T-cell (primary cell): ENCODE measurements at regions not wholly inside any gene's neighbourhood (a gene's known extent, or its start where the extent isn't known, plus 50 kb on each side); places are given as distances from the start of the nearest gene placed in this dataset.

Experiments used
- ATAC-seq, 4 experiments: fragments of 200-7000 bp in 3 of 4; fragments of 150-1000 bp in 1 of 4; cut with Tn5 transposase; replicated peaks in 1 of 4; 1 replicate in 3 of 4; 2 replicates in 1 of 4; pipeline ENCODE4 v1.10.0; 2021; ENCODE audit warnings: moderate library complexity in 3 of 4, mild to moderate bottlenecking in 2 of 4, moderate number of reproducible peaks in 1 of 4
- CTCF ChIA-PET, 2 donors: fragments of 300-600 bp; sonication (Branson Sonifier 250); formaldehyde crosslinking; loops; one replicate each; lab custom pipeline; 2022; ENCODE audit warnings: antibody characterized with exemption in 2 of 2; lab: Charles Lee
- POLR2A ChIA-PET, 2 donors: fragments of 300-600 bp; sonication (Branson Sonifier 250); formaldehyde crosslinking; loops; one replicate each; lab custom pipeline; 2022; ENCODE audit warnings: antibody characterized with exemption in 2 of 2; lab: Charles Lee
- DNase-seq, 35 experiments: peaks; one replicate each; pipeline versions ENCODE4 v3.0.0 to v3.0.0-alpha.2; 2013 to 2023
- H3K27ac ChIP-seq: one replicate; pipeline ENCODE4 v1.5.1; 2013; ENCODE audit warnings: low read length
- H3K27me3 ChIP-seq, 2 experiments: replicated peaks in 1 of 2; 1 replicate in 1 of 2; 2 replicates in 1 of 2; pipeline versions ENCODE4 v1.6.1 to v1.7.0; 2013; ENCODE audit warnings: low read length in 1 of 2, mixed read lengths in 1 of 2; ENCODE audit not compliant: control insufficient read depth in 2 of 2, insufficient read depth in 2 of 2; ENCODE audit errors: extremely low read depth in 1 of 2
- H3K36me3 ChIP-seq, 2 donors: 1 replicate in 1 of 2; 2 replicates in 1 of 2; pipeline versions ENCODE4 v1.6.1 to v1.7.0; 2013; ENCODE audit warnings: low read length in 1 of 2; ENCODE audit not compliant: control insufficient read depth in 2 of 2, insufficient read depth in 1 of 2; ENCODE audit errors: extremely low read depth in 1 of 2
- H3K4me1 ChIP-seq, 2 experiments: 1 replicate in 1 of 2; 2 replicates in 1 of 2; pipeline versions ENCODE4 v1.6.1 to v1.7.0; 2013; ENCODE audit warnings: low read length in 2 of 2, mixed read lengths in 1 of 2; ENCODE audit not compliant: insufficient read depth in 2 of 2, control insufficient read depth in 1 of 2; ENCODE audit errors: extremely low read depth in 1 of 2
- H3K4me3 ChIP-seq, 2 donors: 1 replicate in 1 of 2; 2 replicates in 1 of 2; pipeline versions ENCODE4 v1.5.1 to v1.7.0; 2013; ENCODE audit warnings: mild to moderate bottlenecking in 2 of 2, low read length in 1 of 2, moderate library complexity in 1 of 2; ENCODE audit not compliant: control insufficient read depth in 1 of 2; ENCODE audit errors: extremely low read depth in 1 of 2
- H3K9me3 ChIP-seq: 2 replicates; pipeline ENCODE4 v1.7.0; 2013
- H3K27ac Mint-ChIP-seq, 2 donors: one replicate each; pipeline ENCODE4 v1.8.0; 2020 to 2021; ENCODE audit warnings: mild to moderate bottlenecking in 2 of 2, mixed read lengths in 2 of 2
- H3K27me3 Mint-ChIP-seq, 2 donors: one replicate each; pipeline ENCODE4 v1.8.0; 2021 to 2022; ENCODE audit warnings: mixed read lengths in 2 of 2
- H3K36me3 Mint-ChIP-seq: one replicate; pipeline ENCODE4 v1.8.0; 2021; ENCODE audit warnings: mixed read lengths
- H3K4me1 Mint-ChIP-seq, 3 donors: one replicate each; pipeline ENCODE4 v1.8.0; 2020 to 2022; ENCODE audit warnings: mixed read lengths in 3 of 3, mild to moderate bottlenecking in 1 of 3
- H3K4me3 Mint-ChIP-seq, 3 donors: one replicate each; pipeline ENCODE4 v1.8.0; 2020 to 2022; ENCODE audit warnings: mild to moderate bottlenecking in 3 of 3, mixed read lengths in 3 of 3, moderate library complexity in 3 of 3
- H3K9me3 Mint-ChIP-seq, 3 donors: one replicate each; pipeline ENCODE4 v1.8.0; 2020 to 2022; ENCODE audit warnings: mixed read lengths in 3 of 3
- WGBS: methylation state at CpG from one replicate; pipeline ENCODE4 v1.1.5; 2013; ENCODE audit warnings: missing lambda C conversion rate; ENCODE audit not compliant: insufficient coverage; 5-methylcytosine and 5-hydroxymethylcytosine counted together

DNA sequence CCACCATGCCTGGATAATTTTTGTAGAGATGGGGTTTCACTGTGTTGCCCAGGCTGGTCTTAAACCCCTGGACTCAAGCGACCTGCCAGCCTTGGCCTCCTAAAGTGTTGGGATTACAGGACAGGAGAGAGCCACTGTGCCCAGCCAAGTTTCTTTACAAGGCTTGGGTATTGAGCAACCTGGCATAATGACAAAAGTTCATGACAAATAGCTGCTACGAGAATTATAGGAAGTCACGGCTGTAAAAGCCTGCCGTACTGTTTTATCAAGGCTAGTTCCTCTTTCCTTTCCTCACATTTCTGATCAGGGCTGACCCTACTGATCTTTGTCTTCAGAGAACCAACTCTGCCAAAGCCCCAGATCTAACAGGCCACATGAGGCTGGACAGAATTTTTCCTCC lies 490.4 kb upstream of the SPRED2 start:
- H3K27me3 Mint-ChIP-seq = no peaks in the 10 kb centered on the region
- ChIA-PET CTCF (no interaction called here), POLR2A (no interaction called here)
- no peaks in the 10 kb centered on the region for H3K36me3 Mint-ChIP-seq
- H3K4me3 Mint-ChIP-seq = no peak overlapping the region
- Histone ChIP-seq H3K4me1 (no peaks in the 10 kb centered on the region), H3K9me3 (no peaks in the 10 kb centered on the region), H3K27ac (no peak overlapping the region), H3K27me3 (no peaks in the 10 kb centered on the region), H3K4me3 (no peak overlapping the region), H3K36me3 (no peaks in the 10 kb centered on the region)
- no peak overlapping the region for H3K27ac Mint-ChIP-seq
- WGBS = 63% methylated on average over 1 of the region's 4 CpGs
- no peaks in the 10 kb centered on the region for H3K4me1 Mint-ChIP-seq
- ATAC-seq = no peak
- peaks cover 0 to 9% (median 5%) of the 10 kb centered on the region in 3 donors for H3K9me3 Mint-ChIP-seq
- no peak for DNase-seq

DNA sequence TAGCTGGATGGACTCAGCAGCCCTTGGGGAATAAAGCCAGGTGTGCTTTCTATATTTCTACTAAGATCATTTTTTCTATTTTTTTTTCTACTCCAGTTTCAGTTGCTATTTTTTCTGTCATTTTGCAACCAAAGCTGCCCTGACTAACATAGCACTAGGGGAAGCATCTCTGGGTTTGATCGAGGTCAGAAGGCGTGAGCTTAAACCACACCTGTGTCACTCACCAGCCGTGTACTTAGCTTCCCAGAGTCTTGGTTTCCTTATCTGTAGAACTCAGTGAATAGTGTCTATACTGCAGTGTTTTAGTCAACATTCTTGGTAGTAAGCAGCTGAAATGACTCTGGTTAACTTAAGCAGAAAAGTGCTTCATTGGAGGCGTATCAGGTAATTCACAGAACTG lies 489.6 kb upstream of the SPRED2 start:
- H3K4me3 Mint-ChIP-seq = no peak overlapping the region
- no peaks in the 10 kb centered on the region for H3K36me3 Mint-ChIP-seq
- no peak overlapping the region for H3K27ac Mint-ChIP-seq
- ATAC-seq = no peak
- ChIA-PET CTCF (no interaction called here), POLR2A (no interaction called here)
- no peaks in the 10 kb centered on the region for H3K36me3 ChIP-seq
- H3K27me3 ChIP-seq = no peaks in the 10 kb centered on the region
- no peaks in the 10 kb centered on the region for H3K4me1 ChIP-seq
- DNase-seq = no peak
- H3K4me1 Mint-ChIP-seq = no peaks in the 10 kb centered on the region
- H3K27ac ChIP-seq = no peak overlapping the region
- WGBS = no CpG with 5 or more reads among the region's 4 CpGs
- no peaks in the 10 kb centered on the region for H3K27me3 Mint-ChIP-seq
- no peak overlapping the region for H3K4me3 ChIP-seq
- peaks cover 0 to 9% (median under 1%) of the 10 kb centered on the region in 3 donors for H3K9me3 Mint-ChIP-seq
- no peaks in the 10 kb centered on the region for H3K9me3 ChIP-seq

DNA sequence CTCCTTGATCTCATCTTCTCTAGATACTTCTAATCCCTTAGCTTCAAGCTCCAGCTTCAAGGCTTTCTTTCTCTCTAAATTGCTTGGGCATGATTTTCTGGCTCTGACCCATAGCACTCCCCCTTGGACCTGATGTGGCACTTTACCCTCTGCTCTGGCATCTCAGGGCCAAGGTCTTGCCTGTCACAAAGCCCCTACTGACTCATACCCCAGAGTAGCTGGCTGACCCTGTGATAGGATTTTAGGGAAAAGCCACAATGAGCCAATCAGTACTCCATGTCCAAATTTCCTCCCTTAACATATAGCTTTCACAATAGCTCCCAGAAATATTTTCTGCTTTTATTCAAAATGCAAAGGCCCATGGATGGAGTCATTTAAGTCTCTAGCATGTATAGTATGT lies 488.7 kb upstream of the SPRED2 start:
- DNase-seq (no peak), ATAC-seq (no peak)
- no peak overlapping the region for H3K27ac Mint-ChIP-seq
- H3K4me3 ChIP-seq = no peak overlapping the region
- no peaks in the 10 kb centered on the region for H3K36me3 Mint-ChIP-seq
- H3K9me3 Mint-ChIP-seq = peaks cover 0 to 9% (median 0%) of the 10 kb centered on the region in 3 donors
- H3K27ac ChIP-seq = no peak overlapping the region
- no peaks in the 10 kb centered on the region for H3K27me3 Mint-ChIP-seq
- H3K4me1 Mint-ChIP-seq = no peaks in the 10 kb centered on the region
- ChIA-PET CTCF (no interaction called here), POLR2A (no interaction called here)
- H3K27me3 ChIP-seq = no peaks in the 10 kb centered on the region
- H3K9me3 ChIP-seq = no peaks in the 10 kb centered on the region
- no peaks in the 10 kb centered on the region for H3K36me3 ChIP-seq
- no peaks in the 10 kb centered on the region for H3K4me1 ChIP-seq
- no peak overlapping the region for H3K4me3 Mint-ChIP-seq

DNA sequence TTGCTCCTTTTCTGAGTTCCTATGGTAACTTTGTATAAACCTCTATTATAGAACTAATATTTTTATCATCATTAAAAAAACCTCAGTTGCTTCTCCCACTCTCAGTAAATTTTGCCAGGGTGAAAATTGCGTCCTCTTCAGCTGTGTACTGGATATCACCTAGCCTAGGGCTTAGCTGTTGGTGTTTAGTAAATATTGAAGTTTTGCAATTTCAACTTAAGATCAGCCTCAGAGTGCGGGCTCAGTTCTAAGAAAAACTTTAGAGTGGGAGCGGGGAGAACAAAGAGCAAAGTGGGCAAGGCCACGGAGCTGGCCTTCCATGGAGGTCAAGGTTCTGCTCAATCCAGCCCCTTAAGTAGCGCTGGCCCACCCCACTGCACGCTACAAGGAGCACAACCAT lies 488.3 kb upstream of the SPRED2 start:
- DNase-seq = no peak
- H3K36me3 ChIP-seq = no peaks in the 10 kb centered on the region
- no peaks in the 10 kb centered on the region for H3K9me3 ChIP-seq
- H3K4me1 ChIP-seq = no peaks in the 10 kb centered on the region
- H3K9me3 Mint-ChIP-seq = peaks cover 0 to 9% (median 0%) of the 10 kb centered on the region in 3 donors
- ChIA-PET CTCF (no interaction called here), POLR2A (no interaction called here)
- no peaks in the 10 kb centered on the region for H3K4me1 Mint-ChIP-seq
- H3K27ac Mint-ChIP-seq = no peak overlapping the region
- no peaks in the 10 kb centered on the region for H3K27me3 Mint-ChIP-seq
- WGBS = 85% methylated on average over 5 of the region's 6 CpGs
- no peak overlapping the region for H3K4me3 Mint-ChIP-seq
- H3K27me3 ChIP-seq = no peaks in the 10 kb centered on the region
- no peaks in the 10 kb centered on the region for H3K36me3 Mint-ChIP-seq
- no peak overlapping the region for H3K27ac ChIP-seq
- H3K4me3 ChIP-seq = no peak overlapping the region
- no peak for ATAC-seq

DNA sequence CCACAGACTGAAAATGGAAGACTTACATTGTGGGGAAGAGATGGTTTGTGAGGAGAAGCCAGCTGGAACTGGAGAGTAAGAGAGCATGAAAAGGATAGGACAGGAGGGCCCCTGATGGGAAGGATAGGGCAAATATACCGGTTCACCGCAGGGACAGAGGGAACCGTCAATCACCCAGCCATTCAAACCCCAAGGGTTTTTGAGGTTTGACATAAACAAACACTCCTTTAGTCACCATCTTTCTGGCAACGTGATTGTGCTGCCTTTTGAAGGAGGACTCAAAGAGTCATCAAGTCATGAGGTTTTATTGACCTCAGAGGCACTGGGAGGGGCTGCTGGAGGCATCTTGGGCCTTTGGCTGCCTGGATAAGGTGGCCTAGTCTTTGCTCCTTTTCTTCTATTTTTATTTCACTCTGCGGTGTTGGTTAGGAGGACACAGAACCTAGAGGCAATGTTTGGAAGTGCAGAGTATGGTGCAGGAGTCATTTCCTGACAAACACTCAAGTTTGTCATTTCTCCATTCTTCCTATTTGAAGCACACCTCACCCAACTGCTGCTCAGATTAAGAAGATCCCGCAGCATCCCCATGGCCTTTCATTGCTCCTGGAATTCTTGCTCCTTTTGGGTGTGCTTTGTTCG lies 487.3 kb upstream of the SPRED2 start:
- no peak overlapping the region for H3K4me3 ChIP-seq
- no peak overlapping the region for H3K4me3 Mint-ChIP-seq
- 88% methylated on average over 1 of the region's 7 CpGs for WGBS
- H3K27ac ChIP-seq = no peak overlapping the region
- no peak overlapping the region for H3K27ac Mint-ChIP-seq
- ChIA-PET POLR2A (no interaction called here), CTCF (no interaction called here)
- DNase-seq = no peak
- H3K4me1 Mint-ChIP-seq = no peaks in the 10 kb centered on the region
- no peaks in the 10 kb centered on the region for H3K9me3 ChIP-seq
- H3K27me3 ChIP-seq = no peaks in the 10 kb centered on the region
- no peaks in the 10 kb centered on the region for H3K36me3 ChIP-seq
- ATAC-seq = no peak
- H3K27me3 Mint-ChIP-seq = no peaks in the 10 kb centered on the region
- H3K4me1 ChIP-seq = no peaks in the 10 kb centered on the region
- peaks cover 0 to 9% (median 0%) of the 10 kb centered on the region in 3 donors for H3K9me3 Mint-ChIP-seq
- H3K36me3 Mint-ChIP-seq = no peaks in the 10 kb centered on the region

DNA sequence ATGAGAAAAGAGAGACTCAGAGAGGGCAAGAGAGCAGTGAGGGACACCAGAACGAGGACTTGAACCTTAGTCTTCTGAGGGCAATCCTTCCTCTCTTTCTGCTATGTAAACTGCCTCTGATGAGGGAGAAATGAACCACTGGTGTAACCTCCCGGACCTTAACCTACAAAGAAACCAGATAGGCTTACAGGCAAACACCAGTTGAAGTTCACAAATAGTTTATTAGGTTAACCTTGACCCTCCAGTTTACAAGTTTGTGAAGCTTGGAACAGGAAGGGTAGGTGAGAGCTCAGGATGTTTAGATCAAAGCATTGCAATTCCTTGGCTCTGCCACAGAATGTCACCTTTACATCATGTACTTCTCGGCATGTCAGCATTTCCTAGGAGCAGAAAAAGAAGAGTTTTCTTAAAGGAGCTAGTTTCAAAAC lies 486.4 kb upstream of the SPRED2 start:
- WGBS = no CpG with 5 or more reads among the region's 3 CpGs
- ATAC-seq = no peak
- Mint-ChIP-seq H3K4me3 (no peak overlapping the region), H3K27ac (no peak overlapping the region), H3K9me3 (peaks cover 0 to 9% (median 0%) of the 10 kb centered on the region in 3 donors), H3K27me3 (no peaks in the 10 kb centered on the region), H3K4me1 (no peaks in the 10 kb centered on the region), H3K36me3 (no peaks in the 10 kb centered on the region)
- no peaks in the 10 kb centered on the region for H3K27me3 ChIP-seq
- no peaks in the 10 kb centered on the region for H3K36me3 ChIP-seq
- no peaks in the 10 kb centered on the region for H3K9me3 ChIP-seq
- ChIA-PET CTCF (no interaction called here), POLR2A (no interaction called here)
- H3K4me3 ChIP-seq = no peak overlapping the region
- no peaks in the 10 kb centered on the region for H3K4me1 ChIP-seq
- no peak for DNase-seq
- H3K27ac ChIP-seq = no peak overlapping the region

DNA sequence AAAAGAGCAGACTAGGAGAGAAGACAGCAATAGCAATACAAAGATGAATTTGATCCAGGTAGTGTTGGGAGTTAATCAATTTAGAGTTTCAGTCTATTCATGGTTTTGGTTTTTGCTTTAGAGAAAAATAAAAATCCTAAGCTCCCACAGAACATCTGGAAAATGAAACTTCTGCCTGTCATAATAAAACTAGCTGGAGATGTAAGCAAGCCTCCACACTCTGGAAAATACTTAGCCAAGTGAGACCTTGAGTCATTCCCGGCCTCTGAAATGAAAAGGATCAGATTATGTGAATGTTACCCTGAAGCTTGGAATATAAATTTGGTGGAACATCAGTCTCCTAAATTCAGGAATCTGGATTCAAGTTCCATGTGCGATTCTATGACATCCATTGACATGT lies 485.6 kb upstream of the SPRED2 start:
- peaks cover 0 to 1% (median 0%) of the 10 kb centered on the region in 3 donors for H3K9me3 Mint-ChIP-seq
- ATAC-seq = no peak
- DNase-seq = no peak
- H3K4me3 Mint-ChIP-seq = no peak overlapping the region
- WGBS = no CpG with 5 or more reads among the region's 2 CpGs
- no peak overlapping the region for H3K27ac Mint-ChIP-seq
- H3K27me3 Mint-ChIP-seq = no peaks in the 10 kb centered on the region
- Histone ChIP-seq H3K9me3 (no peaks in the 10 kb centered on the region), H3K36me3 (no peaks in the 10 kb centered on the region), H3K27ac (no peak overlapping the region), H3K4me3 (no peak overlapping the region), H3K4me1 (no peaks in the 10 kb centered on the region), H3K27me3 (no peaks in the 10 kb centered on the region)
- no peaks in the 10 kb centered on the region for H3K4me1 Mint-ChIP-seq
- no peaks in the 10 kb centered on the region for H3K36me3 Mint-ChIP-seq
- POLR2A ChIA-PET = no interaction called here
- CTCF ChIA-PET = no interaction called here
